ENCODE measurements at regions not wholly inside any gene's neighbourhood (a gene's known extent, or its start where the extent isn't known, plus 50 kb on each side); places are given as distances from the start of the nearest gene placed in this dataset.

GRCh38 chr6:50924758-50925157 is 106.1 kb downstream of the TFAP2B start:
- intact Hi-C loops (cut with DNase I): no loop called here
- no peaks in the 10 kb centered on the region for H3K4me1 ChIP-seq (ENCODE audit: control insufficient read depth in 1 of 2, insufficient read depth in 2 of 2, low read length in 2 of 2)
- H3K9me3 ChIP-seq (ENCODE audit: control insufficient read depth, low read length): peaks cover 2% of the 10 kb centered on the region
- DNase-seq (no peak), ATAC-seq (ENCODE audit: low FRiP score) (no peak)
- no peaks in the 10 kb centered on the region for H3K36me3 ChIP-seq (ENCODE audit: control insufficient read depth in 1 of 2, insufficient read depth in 2 of 2, low read length in 1 of 2)
- WGBS, 2 donors: 17 to 19% methylated on average over 3 of the region's 3 CpGs
- no peak overlapping the region for H3K27ac ChIP-seq (ENCODE audit: low read depth in 1 of 2, low read length in 2 of 2)
- no peaks in the 10 kb centered on the region for H3K27me3 ChIP-seq (ENCODE audit: control insufficient read depth in 1 of 2, insufficient read depth in 2 of 2, low read length in 1 of 2)
- H3K4me3 ChIP-seq (ENCODE audit: low read length in 2 of 2): no peak overlapping the region

DNA sequence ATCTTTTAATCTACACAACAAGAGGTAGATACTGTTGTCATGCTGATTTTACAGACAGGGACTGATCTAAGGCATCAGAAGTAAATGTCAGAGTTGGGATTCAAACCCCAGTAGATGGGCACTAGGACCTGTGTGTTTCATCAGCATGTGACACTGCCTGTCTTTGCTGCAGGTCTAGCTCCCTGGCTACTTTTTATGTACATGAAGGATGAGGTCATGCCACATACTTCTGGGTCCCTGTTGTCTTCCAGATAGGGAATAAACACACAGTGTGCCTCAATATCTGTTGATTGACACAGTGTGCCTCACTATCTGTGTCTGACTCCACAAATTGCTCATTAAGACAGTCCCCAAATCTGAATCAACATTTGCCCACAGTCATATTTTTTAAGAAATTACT is 106.9 kb downstream of the TFAP2B start:
- Histone ChIP-seq H3K4me3 (ENCODE audit: low read length in 2 of 2) (no peak overlapping the region), H3K9me3 (ENCODE audit: control insufficient read depth, low read length) (peaks cover 2% of the 10 kb centered on the region), H3K36me3 (ENCODE audit: control insufficient read depth in 1 of 2, insufficient read depth in 2 of 2, low read length in 1 of 2) (no peaks in the 10 kb centered on the region), H3K27me3 (ENCODE audit: control insufficient read depth in 1 of 2, insufficient read depth in 2 of 2, low read length in 1 of 2) (no peaks in the 10 kb centered on the region), H3K4me1 (ENCODE audit: control insufficient read depth in 1 of 2, insufficient read depth in 2 of 2, low read length in 2 of 2) (no peaks in the 10 kb centered on the region), H3K27ac (ENCODE audit: low read depth in 1 of 2, low read length in 2 of 2) (no peak overlapping the region)
- ATAC-seq (ENCODE audit: low FRiP score) (no peak), DNase-seq (no peak)
- intact Hi-C loops (cut with DNase I): no loop called here

GRCh38 chr6:50925981-50926380 is 107.3 kb downstream of the TFAP2B start:
- WGBS, 2 donors: 8% methylated on average over 2 of the region's 2 CpGs
- no peak overlapping the region for H3K27ac ChIP-seq (ENCODE audit: low read depth in 1 of 2, low read length in 2 of 2)
- no peak overlapping the region for H3K4me3 ChIP-seq (ENCODE audit: low read length in 2 of 2)
- H3K27me3 ChIP-seq (ENCODE audit: control insufficient read depth in 1 of 2, insufficient read depth in 2 of 2, low read length in 1 of 2): no peaks in the 10 kb centered on the region
- H3K36me3 ChIP-seq (ENCODE audit: control insufficient read depth in 1 of 2, insufficient read depth in 2 of 2, low read length in 1 of 2): no peaks in the 10 kb centered on the region
- intact Hi-C loops (cut with DNase I): no loop called here
- DNase-seq: no peak
- H3K9me3 ChIP-seq (ENCODE audit: control insufficient read depth, low read length): peaks cover 2% of the 10 kb centered on the region
- no peak for ATAC-seq (ENCODE audit: low FRiP score)
- no peaks in the 10 kb centered on the region for H3K4me1 ChIP-seq (ENCODE audit: control insufficient read depth in 1 of 2, insufficient read depth in 2 of 2, low read length in 2 of 2)

GRCh38 chr6:50927800-50928199 is 109.1 kb downstream of the TFAP2B start:
- WGBS, 2 donors: 51 to 68% methylated on average over 3 of the region's 3 CpGs
- no peaks in the 10 kb centered on the region for H3K4me1 ChIP-seq (ENCODE audit: control insufficient read depth in 1 of 2, insufficient read depth in 2 of 2, low read length in 2 of 2)
- intact Hi-C loops (cut with DNase I): no loop called here
- DNase-seq: no peak
- no peaks in the 10 kb centered on the region for H3K9me3 ChIP-seq (ENCODE audit: control insufficient read depth, low read length)
- no peak overlapping the region for H3K27ac ChIP-seq (ENCODE audit: low read depth in 1 of 2, low read length in 2 of 2)
- H3K27me3 ChIP-seq (ENCODE audit: control insufficient read depth in 1 of 2, insufficient read depth in 2 of 2, low read length in 1 of 2): no peaks in the 10 kb centered on the region
- no peak for ATAC-seq (ENCODE audit: low FRiP score)
- no peaks in the 10 kb centered on the region for H3K36me3 ChIP-seq (ENCODE audit: control insufficient read depth in 1 of 2, insufficient read depth in 2 of 2, low read length in 1 of 2)
- H3K4me3 ChIP-seq (ENCODE audit: low read length in 2 of 2): no peak overlapping the region

DNA sequence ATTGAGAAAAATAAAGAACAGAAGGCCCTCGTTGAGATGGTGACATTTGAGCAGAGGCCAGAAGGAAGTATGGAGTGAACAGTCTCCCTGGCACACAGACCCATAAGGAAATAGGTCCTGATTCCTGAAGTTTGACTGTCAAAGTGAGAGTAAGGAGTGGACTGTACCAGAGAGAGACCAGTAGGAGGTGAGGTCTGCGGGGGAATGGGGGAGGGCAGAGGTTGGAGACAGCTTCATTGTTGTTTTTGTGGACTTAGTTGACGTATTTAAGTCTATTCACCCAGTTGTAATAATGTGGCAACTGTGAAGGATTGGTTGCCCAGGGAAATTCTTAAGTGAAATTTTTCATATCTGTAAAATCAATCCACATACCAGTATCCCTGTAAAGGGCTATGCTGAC is 110.7 kb downstream of the TFAP2B start:
- Histone ChIP-seq H3K27me3 (ENCODE audit: control insufficient read depth in 1 of 2, insufficient read depth in 2 of 2, low read length in 1 of 2) (no peaks in the 10 kb centered on the region), H3K36me3 (ENCODE audit: control insufficient read depth in 1 of 2, insufficient read depth in 2 of 2, low read length in 1 of 2) (no peaks in the 10 kb centered on the region), H3K9me3 (ENCODE audit: control insufficient read depth, low read length) (no peaks in the 10 kb centered on the region), H3K27ac (ENCODE audit: low read depth in 1 of 2, low read length in 2 of 2) (no peak overlapping the region), H3K4me1 (ENCODE audit: control insufficient read depth in 1 of 2, insufficient read depth in 2 of 2, low read length in 2 of 2) (no peaks in the 10 kb centered on the region), H3K4me3 (ENCODE audit: low read length in 2 of 2) (no peak overlapping the region)
- DNase-seq (no peak), ATAC-seq (ENCODE audit: low FRiP score) (no peak)
- WGBS, 2 donors: 22 to 32% methylated on average over 3 of the region's 3 CpGs
- intact Hi-C loops (cut with DNase I): no loop called here

DNA sequence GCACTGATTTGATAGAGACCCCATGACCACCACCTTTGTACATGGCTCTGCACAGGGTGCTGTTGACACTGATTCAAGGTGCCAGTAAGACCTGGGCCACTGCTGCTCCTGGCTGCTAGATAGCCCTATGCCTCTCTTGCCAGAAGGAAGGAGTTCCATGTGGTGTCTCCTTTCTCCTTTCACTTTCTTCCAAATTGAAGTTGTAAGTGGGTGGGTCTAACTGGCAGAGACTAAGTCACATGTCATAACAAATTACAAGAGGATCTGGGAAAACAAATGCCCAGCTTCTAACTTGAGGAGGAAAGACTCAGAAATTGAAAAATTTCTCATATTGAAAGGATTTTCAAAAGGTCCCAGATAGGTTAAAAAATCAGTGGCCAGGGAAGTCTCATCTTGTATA is 116.8 kb downstream of the TFAP2B start:
- Histone ChIP-seq H3K36me3 (ENCODE audit: control insufficient read depth in 1 of 2, insufficient read depth in 2 of 2, low read length in 1 of 2) (no peaks in the 10 kb centered on the region), H3K4me1 (ENCODE audit: control insufficient read depth in 1 of 2, insufficient read depth in 2 of 2, low read length in 2 of 2) (no peaks in the 10 kb centered on the region), H3K27ac (ENCODE audit: low read depth in 1 of 2, low read length in 2 of 2) (no peak overlapping the region), H3K27me3 (ENCODE audit: control insufficient read depth in 1 of 2, insufficient read depth in 2 of 2, low read length in 1 of 2) (no peaks in the 10 kb centered on the region), H3K4me3 (ENCODE audit: low read length in 2 of 2) (no peak overlapping the region), H3K9me3 (ENCODE audit: control insufficient read depth, low read length) (no peaks in the 10 kb centered on the region)
- intact Hi-C loops (cut with DNase I): no loop called here
- no peak for DNase-seq
- no peak for ATAC-seq (ENCODE audit: low FRiP score)

DNA sequence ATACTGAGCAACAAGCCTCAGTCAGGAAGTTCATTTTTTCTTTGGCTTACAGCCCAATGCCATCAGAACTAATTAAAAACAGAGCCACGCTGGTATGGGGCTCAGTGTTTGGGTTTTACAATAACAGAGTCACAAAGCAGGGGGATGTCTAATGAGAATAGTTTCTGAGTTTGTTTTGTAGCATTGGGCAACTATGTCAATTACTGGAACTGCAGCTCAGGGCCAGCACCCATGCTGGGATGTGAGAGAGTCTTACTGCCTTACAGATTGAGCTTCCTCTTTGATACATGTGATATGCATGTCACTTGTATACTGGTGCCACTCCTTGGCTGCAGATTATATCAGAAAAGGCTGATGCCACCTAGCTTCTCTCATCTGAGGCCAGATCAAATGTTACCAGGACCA is 117.6 kb downstream of the TFAP2B start:
- H3K4me1 ChIP-seq (ENCODE audit: control insufficient read depth in 1 of 2, insufficient read depth in 2 of 2, low read length in 2 of 2): no peaks in the 10 kb centered on the region
- intact Hi-C loops (cut with DNase I): no loop called here
- H3K9me3 ChIP-seq (ENCODE audit: control insufficient read depth, low read length): no peaks in the 10 kb centered on the region
- no peaks in the 10 kb centered on the region for H3K27me3 ChIP-seq (ENCODE audit: control insufficient read depth in 1 of 2, insufficient read depth in 2 of 2, low read length in 1 of 2)
- no peak overlapping the region for H3K27ac ChIP-seq (ENCODE audit: low read depth in 1 of 2, low read length in 2 of 2)
- 0 to 3% methylated on average over 1 of the region's 1 CpG for WGBS, 2 donors
- H3K36me3 ChIP-seq (ENCODE audit: control insufficient read depth in 1 of 2, insufficient read depth in 2 of 2, low read length in 1 of 2): no peaks in the 10 kb centered on the region
- no peak overlapping the region for H3K4me3 ChIP-seq (ENCODE audit: low read length in 2 of 2)
- ATAC-seq (ENCODE audit: low FRiP score) (no peak), DNase-seq (no peak)

DNA sequence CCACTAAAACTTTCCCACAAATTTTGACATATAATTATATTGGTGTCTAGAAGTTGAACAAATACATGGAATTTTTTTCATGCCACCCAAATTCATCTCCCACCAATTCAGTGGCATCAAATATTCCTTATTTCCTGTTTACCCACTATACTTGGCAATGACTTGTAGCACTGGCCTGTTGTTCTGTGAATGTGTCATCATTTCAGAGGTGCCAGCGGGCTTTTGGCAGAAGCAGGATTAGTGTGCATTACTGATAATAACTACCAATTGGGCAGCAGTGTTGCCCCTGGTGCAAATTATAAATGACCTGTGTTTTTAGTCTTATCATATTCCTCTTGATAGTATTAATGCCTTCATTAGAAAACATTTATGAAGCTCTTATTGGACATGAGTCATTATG is 121.3 kb downstream of the TFAP2B start:
- intact Hi-C loops (cut with DNase I): no loop called here
- ATAC-seq (ENCODE audit: low FRiP score): no peak

GRCh38 chr6:50945789-50946188 is 127.1 kb downstream of the TFAP2B start:
- DNase-seq (no peak), ATAC-seq (ENCODE audit: low FRiP score) (no peak)
- Histone ChIP-seq H3K36me3 (ENCODE audit: control insufficient read depth in 1 of 2, insufficient read depth in 2 of 2, low read length in 1 of 2) (no peaks in the 10 kb centered on the region), H3K27me3 (ENCODE audit: control insufficient read depth in 1 of 2, insufficient read depth in 2 of 2, low read length in 1 of 2) (no peaks in the 10 kb centered on the region), H3K27ac (ENCODE audit: low read depth in 1 of 2, low read length in 2 of 2) (no peak overlapping the region), H3K9me3 (ENCODE audit: control insufficient read depth, low read length) (no peaks in the 10 kb centered on the region), H3K4me3 (ENCODE audit: low read length in 2 of 2) (no peak overlapping the region), H3K4me1 (ENCODE audit: control insufficient read depth in 1 of 2, insufficient read depth in 2 of 2, low read length in 2 of 2) (no peaks in the 10 kb centered on the region)
- 93% methylated on average over 2 of the region's 2 CpGs for WGBS, 2 donors
- intact Hi-C loops (cut with DNase I): no loop called here

More for the DNA sequence above, 121.3 kb downstream of the TFAP2B start:
- Histone ChIP-seq H3K4me3 (ENCODE audit: low read length in 2 of 2) (no peak overlapping the region), H3K36me3 (ENCODE audit: control insufficient read depth in 1 of 2, insufficient read depth in 2 of 2, low read length in 1 of 2) (no peaks in the 10 kb centered on the region), H3K9me3 (ENCODE audit: control insufficient read depth, low read length) (no peaks in the 10 kb centered on the region), H3K27ac (ENCODE audit: low read depth in 1 of 2, low read length in 2 of 2) (no peak overlapping the region), H3K4me1 (ENCODE audit: control insufficient read depth in 1 of 2, insufficient read depth in 2 of 2, low read length in 2 of 2) (no peaks in the 10 kb centered on the region), H3K27me3 (ENCODE audit: control insufficient read depth in 1 of 2, insufficient read depth in 2 of 2, low read length in 1 of 2) (no peaks in the 10 kb centered on the region)
- DNase-seq: no peak
- 71 to 79% methylated on average over 1 of the region's 1 CpG for WGBS, 2 donors

All from aorta (tissue), 5 donors.